ENCODE measurements at regions not wholly inside any gene's neighbourhood (a gene's known extent, or its start where the extent isn't known, plus 50 kb on each side); places are given as distances from the start of the nearest gene placed in this dataset.
"Not testable (repeated sequence)": the region's sequence is repeated elsewhere in the genome, so short reads cannot be mapped to it uniquely, and the experiment has no call there.

GRCh38 chrX:4579480-4579879 lies 866.0 kb upstream of the PRKX start:
- Mint-ChIP-seq H3K9me3 (peaks cover 12% of the 10 kb centered on the region), H3K36me3 (no peaks in the 10 kb centered on the region), H3K27ac (no peak overlapping the region), H3K4me3 (no peak overlapping the region), H3K4me1 (no peaks in the 10 kb centered on the region), H3K27me3 (ENCODE audit: low read depth) (no peaks in the 10 kb centered on the region)
- TF ChIP-seq CTCF (IDR thresholded peaks at IDR 0.05; ENCODE audit: unreplicated experiment), result no peak
- no peak for DNase-seq (ENCODE audit: low spot score in 2 of 2, unreplicated experiment in 2 of 2)

GRCh38 chrX:4572691-4573090 lies 859.2 kb upstream of the PRKX start:
- Mint-ChIP-seq H3K4me3 (no peak overlapping the region), H3K27me3 (ENCODE audit: low read depth) (no peaks in the 10 kb centered on the region), H3K36me3 (no peaks in the 10 kb centered on the region), H3K9me3 (peaks cover 5% of the 10 kb centered on the region), H3K27ac (no peak overlapping the region), H3K4me1 (no peaks in the 10 kb centered on the region)
- no peak for TF ChIP-seq CTCF (IDR thresholded peaks at IDR 0.05; ENCODE audit: unreplicated experiment)
- DNase-seq (ENCODE audit: low spot score in 2 of 2, unreplicated experiment in 2 of 2), result no peak

- Mint-ChIP-seq H3K36me3 (no peaks in the 10 kb centered on the region), H3K4me3 (no peak overlapping the region), H3K27me3 (ENCODE audit: low read depth) (peaks cover 2% of the 10 kb centered on the region), H3K27ac (no peak overlapping the region), H3K9me3 (peaks cover 9% of the 10 kb centered on the region), H3K4me1 (no peaks in the 10 kb centered on the region)
- TF ChIP-seq CTCF (IDR thresholded peaks at IDR 0.05; ENCODE audit: unreplicated experiment), result no peak
- DNase-seq (ENCODE audit: low spot score in 2 of 2, unreplicated experiment in 2 of 2), result no peak
These were observed 856.7 kb upstream of the PRKX start for GRCh38 chrX:4570151-4570550.

GRCh38 chrX:4560192-4560591 lies 846.7 kb upstream of the PRKX start:
- Mint-ChIP-seq H3K27me3 (ENCODE audit: low read depth) (no peaks in the 10 kb centered on the region), H3K9me3 (peaks cover 10% of the 10 kb centered on the region), H3K4me1 (no peaks in the 10 kb centered on the region), H3K36me3 (no peaks in the 10 kb centered on the region), H3K27ac (no peak overlapping the region), H3K4me3 (no peak overlapping the region)
- DNase-seq (ENCODE audit: low spot score in 2 of 2, unreplicated experiment in 2 of 2), result no peak
- TF ChIP-seq CTCF (IDR thresholded peaks at IDR 0.05; ENCODE audit: unreplicated experiment), result no peak

GRCh38 chrX:4550018-4550417 lies 836.6 kb upstream of the PRKX start:
- peaks cover 4% of the 10 kb centered on the region for H3K27me3 Mint-ChIP-seq (ENCODE audit: low read depth)
- no peaks in the 10 kb centered on the region for H3K9me3 Mint-ChIP-seq
- TF ChIP-seq CTCF (IDR thresholded peaks at IDR 0.05; ENCODE audit: unreplicated experiment), result peak; percentile 40
- H3K4me1 Mint-ChIP-seq, result no peaks in the 10 kb centered on the region
- H3K27ac Mint-ChIP-seq, result no peak overlapping the region
- H3K4me3 Mint-ChIP-seq, result no peak overlapping the region
- H3K36me3 Mint-ChIP-seq, result no peaks in the 10 kb centered on the region
- DNase-seq (ENCODE audit: low spot score in 2 of 2, unreplicated experiment in 2 of 2), result no peak

GRCh38 chrX:4547213-4547836 lies 833.9 kb upstream of the PRKX start:
- DNase-seq (ENCODE audit: low spot score in 2 of 2, unreplicated experiment in 2 of 2), result peak in 1 of 2 experiments; percentile 68
- H3K4me1 Mint-ChIP-seq, result no peaks in the 10 kb centered on the region
- peak; percentile 100 for TF ChIP-seq CTCF (IDR thresholded peaks at IDR 0.05; ENCODE audit: unreplicated experiment)
- no peak overlapping the region for H3K4me3 Mint-ChIP-seq
- H3K27ac Mint-ChIP-seq, result no peak overlapping the region
- no peaks in the 10 kb centered on the region for H3K9me3 Mint-ChIP-seq
- peaks cover 13% of the 10 kb centered on the region for H3K27me3 Mint-ChIP-seq (ENCODE audit: low read depth)
- H3K36me3 Mint-ChIP-seq, result no peaks in the 10 kb centered on the region

- H3K27me3 Mint-ChIP-seq (ENCODE audit: low read depth), result peaks cover 13% of the 10 kb centered on the region
- H3K4me3 Mint-ChIP-seq; H3K36me3 Mint-ChIP-seq; DNase-seq (ENCODE audit: low spot score in 2 of 2, unreplicated experiment in 2 of 2); H3K9me3 Mint-ChIP-seq; H3K4me1 Mint-ChIP-seq; H3K27ac Mint-ChIP-seq: not testable (repeated sequence)
These were observed 832.7 kb upstream of the PRKX start for GRCh38 chrX:4546178-4546577.
